Testis (tissue), 2 donors: ENCODE measurements at regions not wholly inside any gene's neighbourhood (a gene's known extent, or its start where the extent isn't known, plus 50 kb on each side); places are given as distances from the start of the nearest gene placed in this dataset.

ENCODE experiments used
- DNase-seq: peaks from one replicate; pipeline ENCODE4 v3.0.0-alpha.2; 2019
- H3K27ac ChIP-seq, 2 donors: fragments of 200-600 bp; sonication (generic); one replicate each; pipeline ENCODE4 v1.5.1; 2019
- H3K27me3 ChIP-seq: fragments of 200-600 bp; sonication (generic); one replicate; pipeline ENCODE4 v1.5.1; 2019
- H3K36me3 ChIP-seq: fragments of 200-600 bp; sonication (generic); one replicate; pipeline ENCODE4 v1.5.1; 2017; ENCODE audit warnings: low read depth; ENCODE audit errors: missing control alignments
- H3K4me1 ChIP-seq: fragments of 200-600 bp; sonication (generic); one replicate; pipeline ENCODE4 v1.5.1; 2019
- H3K4me3 ChIP-seq, 2 donors: fragments of 200-600 bp; sonication (generic); one replicate each; pipeline ENCODE4 v1.5.1; 2017 to 2019
- H3K9me3 ChIP-seq: fragments of 200-600 bp; sonication (generic); one replicate; pipeline ENCODE4 v1.5.1; 2017
- CTCF ChIP-seq, 3 experiments: fragments of 450-650 bp in 2 of 3; fragments of 200-600 bp in 1 of 3; sonication (generic) in 1 of 3; IDR thresholded peaks; one replicate each; pipeline ENCODE4 v1.5.1; 2016 to 2019; ENCODE audit warnings: antibody characterized with exemption in 3 of 3, mild to moderate bottlenecking in 2 of 3, moderate library complexity in 1 of 3
- POLR2A ChIP-seq: fragments of 450-650 bp; IDR thresholded peaks from one replicate; pipeline ENCODE4 v1.6.1; 2017; ENCODE audit warnings: antibody characterized with exemption, mild to moderate bottlenecking, moderate library complexity
- WGBS, 2 donors: methylation state at CpG; one replicate each; pipeline ENCODE4 v1.1.5; 2018; 5-methylcytosine and 5-hydroxymethylcytosine counted together
- intact Hi-C: fragments of 100-400 bp; cut with DNase I; formaldehyde crosslinking; loops from one replicate; pipeline ENCODE4 v1.15.1; 2023; ENCODE audit warnings: low total_unique reads

GRCh38 chr12:89991807-89992590 lies 283.4 kb upstream of the ATP2B1 start:
- Histone ChIP-seq H3K36me3 (no peaks in the 10 kb centered on the region), H3K27me3 (no peaks in the 10 kb centered on the region), H3K9me3 (no peaks in the 10 kb centered on the region), H3K4me3 (no peak overlapping the region), H3K27ac (no peak overlapping the region), H3K4me1 (no peaks in the 10 kb centered on the region)
- DNase-seq: no peak
- 90% methylated on average over 6 of the region's 6 CpGs for WGBS, 2 donors
- intact Hi-C loops: no loop called here
- no peak for TF ChIP-seq POLR2A
- TF ChIP-seq CTCF (IDR thresholded peaks at IDR 0.05): no peak

GRCh38 chr12:89988188-89988915 lies 279.7 kb upstream of the ATP2B1 start:
- Histone ChIP-seq H3K27me3 (no peaks in the 10 kb centered on the region), H3K27ac (no peak overlapping the region), H3K4me1 (no peaks in the 10 kb centered on the region), H3K9me3 (no peaks in the 10 kb centered on the region), H3K4me3 (no peak overlapping the region), H3K36me3 (no peaks in the 10 kb centered on the region)
- whole genome bisulfite sequencing, 2 donors: 70 to 79% methylated on average over 5 of the region's 5 CpGs
- no peak for TF ChIP-seq POLR2A
- TF ChIP-seq CTCF (IDR thresholded peaks at IDR 0.05): no peak
- DNase-seq: no peak
- intact Hi-C loops: no loop called here

- H3K4me1 ChIP-seq: no peaks in the 10 kb centered on the region
- H3K9me3 ChIP-seq: no peaks in the 10 kb centered on the region
- H3K27ac ChIP-seq: no peak overlapping the region
- TF ChIP-seq CTCF (IDR thresholded peaks at IDR 0.05) (no peak), POLR2A (no peak)
- DNase-seq: no peak
- no peaks in the 10 kb centered on the region for H3K27me3 ChIP-seq
- H3K4me3 ChIP-seq: no peak overlapping the region
- WGBS, 2 donors: 91 to 93% methylated on average over 1 of the region's 1 CpG
- intact Hi-C loops: no loop called here
- H3K36me3 ChIP-seq: no peaks in the 10 kb centered on the region
These were observed 277.3 kb upstream of the ATP2B1 start for GRCh38 chr12:89985935-89986334.

GRCh38 chr12:89984846-89985245 lies 276.2 kb upstream of the ATP2B1 start:
- no peak for DNase-seq
- no peaks in the 10 kb centered on the region for H3K36me3 ChIP-seq
- no peaks in the 10 kb centered on the region for H3K4me1 ChIP-seq
- no peak overlapping the region for H3K4me3 ChIP-seq
- H3K9me3 ChIP-seq: no peaks in the 10 kb centered on the region
- no peaks in the 10 kb centered on the region for H3K27me3 ChIP-seq
- no peak overlapping the region for H3K27ac ChIP-seq
- 96 to 97% methylated on average over 8 of the region's 8 CpGs for WGBS, 2 donors
- intact Hi-C loops: no loop called here
- TF ChIP-seq POLR2A: no peak
- no peak for TF ChIP-seq CTCF (IDR thresholded peaks at IDR 0.05)
